ENCODE measurements at regions not wholly inside any gene's neighbourhood (a gene's known extent, or its start where the extent isn't known, plus 50 kb on each side); places are given as distances from the start of the nearest gene placed in this dataset.

GRCh38 chr9:96020792-96021550, 145.5 kb downstream of the ERCC6L2 start:
- Histone ChIP-seq H3K4me3 (ENCODE audit: low read length in 3 of 3) (peak overlapping the region; percentile 22 to 55 (median 25)), H3K27ac (ENCODE audit: low read depth in 2 of 2, low read length in 2 of 2) (peak overlapping the region; percentile 43 to 59), H3K36me3 (ENCODE audit: control insufficient read depth in 2 of 3, insufficient read depth in 3 of 3, low read length in 3 of 3) (peaks cover 0 to 8% (median 3%) of the 10 kb centered on the region in 3 donors), H3K4me1 (ENCODE audit: control insufficient read depth in 2 of 3, insufficient read depth in 2 of 3, low read depth in 1 of 3, low read length in 3 of 3) (peaks cover 0 to 13% (median 0%) of the 10 kb centered on the region in 3 donors), H3K9me3 (ENCODE audit: control insufficient read depth in 2 of 3, insufficient read depth in 1 of 3, low read length in 3 of 3) (no peaks in the 10 kb centered on the region), H3K27me3 (ENCODE audit: control insufficient read depth, insufficient read depth, low read length) (peaks cover 2% of the 10 kb centered on the region), H3K9ac (ENCODE audit: low read length in 3 of 3) (peak overlapping the region in 2 of 3 donors; percentile 2 to 46)
- DNase-seq (peak; percentile 59 to 86 (median 63)), FAIRE-seq (no peak)
- intact Hi-C loops (cut with DNase I) = no loop called here
- TF ChIP-seq, protein P1, sequence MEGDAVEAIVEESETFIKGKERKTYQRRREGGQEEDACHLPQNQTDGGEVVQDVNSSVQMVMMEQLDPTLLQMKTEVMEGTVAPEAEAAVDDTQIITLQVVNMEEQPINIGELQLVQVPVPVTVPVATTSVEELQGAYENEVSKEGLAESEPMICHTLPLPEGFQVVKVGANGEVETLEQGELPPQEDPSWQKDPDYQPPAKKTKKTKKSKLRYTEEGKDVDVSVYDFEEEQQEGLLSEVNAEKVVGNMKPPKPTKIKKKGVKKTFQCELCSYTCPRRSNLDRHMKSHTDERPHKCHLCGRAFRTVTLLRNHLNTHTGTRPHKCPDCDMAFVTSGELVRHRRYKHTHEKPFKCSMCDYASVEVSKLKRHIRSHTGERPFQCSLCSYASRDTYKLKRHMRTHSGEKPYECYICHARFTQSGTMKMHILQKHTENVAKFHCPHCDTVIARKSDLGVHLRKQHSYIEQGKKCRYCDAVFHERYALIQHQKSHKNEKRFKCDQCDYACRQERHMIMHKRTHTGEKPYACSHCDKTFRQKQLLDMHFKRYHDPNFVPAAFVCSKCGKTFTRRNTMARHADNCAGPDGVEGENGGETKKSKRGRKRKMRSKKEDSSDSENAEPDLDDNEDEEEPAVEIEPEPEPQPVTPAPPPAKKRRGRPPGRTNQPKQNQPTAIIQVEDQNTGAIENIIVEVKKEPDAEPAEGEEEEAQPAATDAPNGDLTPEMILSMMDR (IDR thresholded peaks at IDR 0.05; ENCODE audit: borderline replicate concordance, extremely low read depth, insufficient read depth) = no peak

GRCh38 chr9:96020300-96020791, 144.9 kb downstream of the ERCC6L2 start:
- Histone ChIP-seq H3K4me3 (ENCODE audit: low read length in 3 of 3) (peak overlapping the region; percentile 8 to 55 (median 25)), H3K4me1 (ENCODE audit: control insufficient read depth in 2 of 3, insufficient read depth in 2 of 3, low read depth in 1 of 3, low read length in 3 of 3) (peaks cover 0 to 13% (median 0%) of the 10 kb centered on the region in 3 donors), H3K9ac (ENCODE audit: low read length in 3 of 3) (peak overlapping the region in 2 of 3 donors; percentile 2 to 46), H3K36me3 (ENCODE audit: control insufficient read depth in 2 of 3, insufficient read depth in 3 of 3, low read length in 3 of 3) (peaks cover 0 to 8% (median 3%) of the 10 kb centered on the region in 3 donors), H3K27ac (ENCODE audit: low read depth in 2 of 2, low read length in 2 of 2) (peak overlapping the region in 1 of 2 donors; percentile 43), H3K9me3 (ENCODE audit: control insufficient read depth in 2 of 3, insufficient read depth in 1 of 3, low read length in 3 of 3) (no peaks in the 10 kb centered on the region), H3K27me3 (ENCODE audit: control insufficient read depth, insufficient read depth, low read length) (peaks cover 2% of the 10 kb centered on the region)
- FAIRE-seq = no peak
- TF ChIP-seq, protein P1 (IDR thresholded peaks at IDR 0.05; ENCODE audit: borderline replicate concordance, extremely low read depth, insufficient read depth) = no peak
- no peak for DNase-seq
- intact Hi-C loops (cut with DNase I) = no loop called here
